ENCODE measurements at regions not wholly inside any gene's neighbourhood (a gene's known extent, or its start where the extent isn't known, plus 50 kb on each side); places are given as distances from the start of the nearest gene placed in this dataset.

- TF ChIP-seq CTCF (conservative IDR thresholded peaks at IDR 0.05; ENCODE audit: low read length) (no peak), EZH2phosphoT487 (IDR thresholded peaks at IDR 0.05; ENCODE audit: borderline replicate concordance) (no peak)
Observed at GRCh38 chr5:2890011-2890410, 138.5 kb upstream of the IRX2 start.

Measured in Loucy (cell line).